ENCODE measurements at regions not wholly inside any gene's neighbourhood (a gene's known extent, or its start where the extent isn't known, plus 50 kb on each side); places are given as distances from the start of the nearest gene placed in this dataset.
"Not testable (repeated sequence)": the region's sequence is repeated elsewhere in the genome, so short reads cannot be mapped to it uniquely, and the experiment has no call there.

- no peak for DNase-seq
Observed at GRCh38 chr9:1115370-1115769, 65.2 kb downstream of the DMRT2 start.

GRCh38 chr9:1117439-1117838, 67.3 kb downstream of the DMRT2 start:
- no peak for DNase-seq

GRCh38 chr9:1120500-1121165, 70.5 kb downstream of the DMRT2 start:
- DNase-seq: no peak

- DNase-seq: no peak
Observed at GRCh38 chr9:1125741-1126140, 75.6 kb downstream of the DMRT2 start.

- DNase-seq: peak; percentile 3
Observed at GRCh38 chr9:1128046-1128445, 77.9 kb downstream of the DMRT2 start.

GRCh38 chr9:1129382-1129781, 79.2 kb downstream of the DMRT2 start:
- DNase-seq: no peak

- no peak for DNase-seq
Observed at GRCh38 chr9:1140057-1140456, 89.9 kb downstream of the DMRT2 start.

GRCh38 chr9:1151691-1152090, 101.5 kb downstream of the DMRT2 start:
- no peak for DNase-seq

GRCh38 chr9:1152171-1152570, 102.0 kb downstream of the DMRT2 start:
- no peak for DNase-seq

GRCh38 chr9:1154739-1155138, 104.6 kb downstream of the DMRT2 start:
- no peak for DNase-seq

GRCh38 chr9:1155602-1156001, 105.4 kb downstream of the DMRT2 start:
- no peak for DNase-seq

GRCh38 chr9:1156794-1157550, 106.8 kb downstream of the DMRT2 start:
- DNase-seq: no peak

- DNase-seq: no peak
Observed at GRCh38 chr9:1157836-1158235, 107.7 kb downstream of the DMRT2 start.

- DNase-seq: no peak
Observed at GRCh38 chr9:1170918-1171317, 120.8 kb downstream of the DMRT2 start.

GRCh38 chr9:1171546-1171945, 121.4 kb downstream of the DMRT2 start:
- peak; percentile 15 for DNase-seq

- DNase-seq: no peak
Observed at GRCh38 chr9:1173211-1173610, 123.1 kb downstream of the DMRT2 start.

GRCh38 chr9:1173993-1174392, 123.8 kb downstream of the DMRT2 start:
- no peak for DNase-seq

- DNase-seq: no peak
Observed at GRCh38 chr9:1179366-1179765, 129.2 kb downstream of the DMRT2 start.

GRCh38 chr9:1184146-1184545, 134.0 kb downstream of the DMRT2 start:
- DNase-seq: no peak

- DNase-seq: not testable (repeated sequence)
Observed at GRCh38 chr9:1187137-1187536, 137.0 kb downstream of the DMRT2 start.

- not testable (repeated sequence) for DNase-seq
Observed at GRCh38 chr9:1195636-1196035, 145.5 kb downstream of the DMRT2 start.

- no peak for DNase-seq
Observed at GRCh38 chr9:1198085-1198484, 147.9 kb downstream of the DMRT2 start.

GRCh38 chr9:1200847-1201251, 150.7 kb downstream of the DMRT2 start:
- DNase-seq: no peak

- no peak for DNase-seq
Observed at GRCh38 chr9:1201262-1201661, 151.1 kb downstream of the DMRT2 start.

GRCh38 chr9:1201901-1202300, 151.7 kb downstream of the DMRT2 start:
- no peak for DNase-seq

Data from hematopoietic multipotent progenitor cell treated with erythropoietin and hydrocortisone succinate and interleukin-3 and kit ligand, for 4 days (in vitro differentiated cells).